ENCODE measurements at regions not wholly inside any gene's neighbourhood (a gene's known extent, or its start where the extent isn't known, plus 50 kb on each side); places are given as distances from the start of the nearest gene placed in this dataset.
A peak's percentile ranks its signal among the peaks of the same experiment; 100 is the strongest.
"Not testable (repeated sequence)": the region's sequence is repeated elsewhere in the genome, so short reads cannot be mapped to it uniquely, and the experiment has no call there.

DNA sequence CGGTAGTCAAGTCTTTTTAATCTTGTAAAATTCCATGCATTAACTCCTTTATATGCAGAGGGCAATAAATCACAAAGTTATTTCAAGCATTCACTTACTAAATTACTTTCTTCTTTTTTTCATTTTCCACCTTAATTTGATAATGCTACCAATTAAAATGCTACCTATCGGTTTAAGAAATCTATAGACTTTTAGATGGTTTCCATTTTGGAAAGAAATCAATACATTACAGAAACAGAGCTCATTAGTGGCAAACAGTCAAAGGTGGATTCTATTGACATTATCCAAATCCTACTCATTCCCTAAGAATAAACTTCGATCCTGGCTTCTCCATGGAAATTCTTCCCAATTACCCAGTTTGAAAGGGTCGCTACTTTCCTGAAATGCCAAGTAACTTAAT lies 176.5 kb downstream of the MREG start:
- ATAC-seq (no peak), DNase-seq (no peak)
- intact Hi-C loops (cut with DNase I), result no loop called here

DNA sequence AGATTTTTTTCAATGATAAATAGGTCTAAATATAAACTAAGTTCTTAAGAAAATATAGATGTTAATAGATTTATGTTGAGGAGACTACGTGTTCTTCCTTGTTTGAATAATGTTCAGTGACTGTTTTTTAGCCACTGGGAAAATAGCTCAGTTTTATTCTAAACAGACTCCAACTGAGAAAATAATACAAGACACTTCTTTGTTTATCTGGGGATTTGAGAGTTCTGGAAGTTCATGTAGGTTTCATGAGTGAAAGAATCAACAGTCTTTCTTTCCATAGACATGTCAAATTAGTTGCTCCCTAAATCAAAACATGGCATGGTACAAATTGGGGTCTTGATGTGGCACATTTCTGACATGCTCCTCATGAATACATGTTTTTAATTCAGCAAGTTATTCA lies 177.7 kb downstream of the MREG start:
- DNase-seq (no peak), ATAC-seq (no peak)
- intact Hi-C loops (cut with DNase I), result no loop called here

DNA sequence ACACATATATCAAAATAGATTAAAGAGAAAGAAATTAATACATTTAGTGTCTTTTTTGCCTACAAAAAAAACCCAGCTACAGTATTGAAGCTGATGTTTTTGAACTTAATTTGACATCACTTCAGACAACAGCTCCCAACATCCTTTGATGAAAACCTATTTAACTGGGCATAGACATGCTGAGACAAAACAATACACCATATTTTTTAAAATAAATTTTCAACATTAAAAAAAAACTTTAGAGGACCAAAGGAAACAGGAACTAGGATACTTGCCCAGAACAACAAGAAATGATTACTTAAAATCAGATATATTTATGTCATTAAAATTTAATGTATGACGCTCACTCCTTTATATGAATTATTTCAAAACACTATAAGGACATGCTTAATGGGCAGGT lies 178.1 kb downstream of the MREG start:
- intact Hi-C loops (cut with DNase I), result no loop called here
- ATAC-seq, result no peak
- DNase-seq, result no peak

DNA sequence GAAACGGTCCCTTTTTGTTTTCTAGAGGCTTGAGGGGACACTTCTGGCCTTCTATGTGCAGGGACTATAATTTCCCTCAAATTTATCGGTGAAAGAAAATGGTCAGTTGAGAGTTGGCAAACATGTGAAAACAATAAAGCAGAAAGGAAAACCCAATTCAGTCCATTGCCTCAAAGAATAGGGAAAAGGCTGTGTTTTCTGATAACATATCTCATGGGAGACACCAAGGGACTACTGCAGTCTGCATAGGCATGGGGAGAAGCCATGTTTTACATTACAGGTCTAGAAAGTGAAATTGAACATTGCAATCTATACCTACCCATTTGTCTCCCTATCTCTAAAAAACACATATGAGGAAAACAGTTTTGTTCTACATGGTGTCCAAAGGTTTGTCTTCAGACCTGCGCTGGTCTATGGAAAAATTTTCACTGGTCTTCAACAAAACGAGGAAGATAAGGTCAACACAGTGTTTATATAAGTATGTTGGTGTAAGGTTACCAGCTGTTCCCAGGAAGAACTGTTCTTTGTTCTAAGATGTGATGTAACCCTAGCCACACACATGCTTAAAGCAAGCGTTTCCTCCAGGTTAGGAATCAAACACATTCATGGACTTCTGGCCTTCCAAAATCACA lies 179.7 kb downstream of the MREG start:
- no peak for DNase-seq
- intact Hi-C loops (cut with DNase I), result no loop called here
- peak in 1 of 2 donors; percentile 32 for ATAC-seq

DNA sequence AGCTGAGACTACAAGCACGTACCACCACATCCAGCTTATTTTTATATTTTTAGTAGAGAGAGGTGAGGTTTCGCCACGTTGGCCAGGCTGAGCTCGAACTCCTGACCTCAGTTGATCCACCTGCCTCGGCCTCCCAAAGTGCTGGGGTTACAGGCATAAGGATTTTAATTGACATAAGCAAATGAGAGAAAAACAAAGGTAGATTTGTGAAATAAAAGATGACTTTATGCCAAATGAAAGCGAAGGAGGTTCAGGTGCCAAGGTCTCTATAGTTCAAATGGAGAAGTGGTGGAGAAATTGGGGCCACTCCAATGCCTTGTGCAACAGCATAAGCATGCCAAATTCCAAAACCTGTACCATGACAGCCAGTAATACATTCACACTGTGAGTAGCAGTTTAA lies 180.6 kb downstream of the MREG start:
- DNase-seq (no peak), ATAC-seq (peak in 1 of 2 donors; percentile 39)
- intact Hi-C loops (cut with DNase I), result no loop called here

DNA sequence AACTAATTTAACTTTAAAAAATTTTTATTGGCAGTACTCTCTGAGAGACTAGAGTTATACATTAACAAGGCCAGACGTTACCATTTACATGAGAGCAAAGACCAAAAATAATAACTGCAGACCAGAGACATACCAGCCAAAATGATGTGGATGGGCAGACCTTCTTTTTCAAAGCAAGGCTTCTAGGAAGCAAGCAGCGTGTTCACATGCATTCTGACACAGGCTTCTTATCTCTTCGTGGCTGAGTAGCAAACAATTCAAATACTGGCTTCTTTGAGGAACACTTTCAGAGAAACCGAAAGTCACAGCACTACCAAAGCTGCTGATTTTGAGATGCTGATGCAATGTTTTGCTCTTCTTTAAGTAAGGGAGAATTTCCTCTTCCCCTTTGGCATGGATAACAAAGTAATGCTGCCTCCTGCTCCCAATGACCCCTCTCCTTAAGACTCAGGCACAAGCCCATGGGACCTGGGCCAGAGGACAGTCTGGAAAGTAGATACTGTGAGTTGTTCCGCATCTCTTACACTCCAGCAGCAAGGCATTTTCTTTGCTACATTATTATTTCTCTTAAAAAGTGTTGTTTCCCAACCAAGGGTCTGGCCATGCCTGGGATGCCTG lies 181.9 kb downstream of the MREG start:
- DNase-seq (peak; percentile 67), ATAC-seq (peak; percentile 42 to 67)
- intact Hi-C loops (cut with DNase I), result no loop called here

DNA sequence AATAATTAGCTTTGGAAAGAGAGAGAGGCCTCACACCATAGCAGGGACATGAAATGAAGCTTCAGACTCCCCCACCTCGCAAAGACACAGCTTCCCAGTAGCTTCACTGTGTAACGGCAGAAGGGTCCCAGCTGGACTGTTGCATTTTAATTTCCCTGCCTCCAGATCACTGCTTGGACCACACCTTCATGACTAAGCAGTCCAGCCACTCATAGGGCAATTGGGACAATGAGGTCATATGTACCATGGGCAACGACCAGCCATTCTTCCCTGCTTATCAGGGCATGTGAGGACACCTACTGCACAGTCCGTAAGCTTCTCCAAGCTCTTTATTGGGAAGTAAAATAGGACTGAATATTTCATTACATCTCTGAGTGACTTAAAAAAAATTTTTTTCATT lies 183.0 kb downstream of the MREG start:
- peak; percentile 55 to 87 for ATAC-seq
- DNase-seq, result peak; percentile 56
- intact Hi-C loops (cut with DNase I), result no loop called here

DNA sequence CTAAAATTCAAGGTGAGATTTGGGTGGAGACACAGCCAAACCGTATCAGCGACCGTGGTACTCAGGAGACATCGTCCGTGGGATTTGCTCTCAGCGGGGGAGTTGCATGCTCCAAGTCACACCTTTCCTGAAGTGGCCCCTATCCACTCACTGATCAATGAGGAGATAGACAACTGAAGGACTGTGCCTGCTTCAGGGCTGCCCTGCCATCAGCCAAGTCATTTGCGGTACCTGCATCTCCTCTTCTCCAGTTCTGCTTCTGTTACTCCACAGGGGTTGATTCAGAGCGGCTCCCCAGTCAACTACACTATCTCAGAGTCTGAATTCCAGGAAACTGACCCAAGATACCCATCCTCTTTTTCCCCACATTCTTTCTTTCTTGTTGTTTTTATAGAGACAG lies 184.1 kb downstream of the MREG start:
- intact Hi-C loops (cut with DNase I), result no loop called here
- ATAC-seq (no peak), DNase-seq (no peak)

DNA sequence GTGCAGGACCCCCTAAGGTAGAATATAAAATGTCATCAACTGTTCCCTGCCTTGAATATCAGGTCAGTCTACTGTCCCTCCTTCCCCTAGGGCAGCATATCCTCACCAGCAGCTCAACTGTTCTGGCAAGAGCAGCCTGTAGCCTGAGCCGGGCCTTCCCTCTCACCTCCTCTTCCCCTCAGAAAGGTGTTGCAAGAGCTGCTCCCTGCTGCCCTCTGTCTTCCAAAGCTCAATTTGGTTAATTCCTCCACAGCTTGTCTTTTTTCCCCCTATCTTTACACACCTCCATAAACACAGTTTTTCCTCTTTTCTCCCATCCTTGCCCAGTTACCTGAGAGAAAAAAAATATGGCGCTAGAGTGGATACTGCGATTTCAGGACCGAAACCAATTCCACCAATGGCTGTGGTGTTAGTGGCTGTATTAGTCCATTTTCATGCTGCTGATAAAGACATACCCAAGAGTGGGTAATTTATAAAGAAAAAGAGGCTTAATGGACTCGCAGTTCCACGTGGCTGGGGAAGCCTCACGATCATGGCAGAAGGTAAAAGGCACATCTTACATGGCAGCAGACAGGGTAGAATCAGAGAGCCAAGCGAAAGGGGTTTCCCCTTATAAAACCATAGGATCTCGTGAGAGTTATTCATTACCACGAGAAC lies 184.7 kb downstream of the MREG start:
- intact Hi-C loops (cut with DNase I), result no loop called here
- ATAC-seq, result peak; percentile 29 to 44
- DNase-seq, result peak; percentile 48

DNA sequence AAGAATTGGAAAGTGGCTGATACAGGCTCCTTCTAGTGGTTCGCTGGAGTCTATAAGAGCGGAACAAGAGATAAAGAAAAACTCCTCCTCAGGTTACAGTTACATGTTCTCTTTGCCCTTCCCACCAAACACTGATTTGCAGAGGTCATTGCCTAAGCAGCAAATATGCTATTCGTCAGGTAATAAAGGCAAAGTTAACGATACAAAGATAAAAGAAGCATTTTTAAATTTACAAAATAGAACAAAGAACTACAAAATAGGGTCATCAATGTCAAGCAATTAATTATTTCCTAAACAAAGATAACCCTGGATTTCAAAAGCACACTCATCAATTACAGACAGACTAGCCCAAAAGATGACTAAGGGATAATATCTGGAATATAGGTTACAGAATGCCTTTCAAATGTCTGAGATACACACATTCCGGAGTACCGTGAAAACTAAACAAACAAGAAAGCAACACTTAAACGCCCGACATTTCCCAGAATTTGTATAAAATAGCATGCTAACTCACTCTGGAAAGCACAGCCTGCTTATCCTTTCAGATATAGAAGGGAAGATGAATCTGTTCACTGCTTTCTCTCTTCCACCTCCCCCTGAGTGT lies 186.4 kb downstream of the MREG start:
- intact Hi-C loops (cut with DNase I), result no loop called here
- ATAC-seq, result no peak
- DNase-seq, result no peak

DNA sequence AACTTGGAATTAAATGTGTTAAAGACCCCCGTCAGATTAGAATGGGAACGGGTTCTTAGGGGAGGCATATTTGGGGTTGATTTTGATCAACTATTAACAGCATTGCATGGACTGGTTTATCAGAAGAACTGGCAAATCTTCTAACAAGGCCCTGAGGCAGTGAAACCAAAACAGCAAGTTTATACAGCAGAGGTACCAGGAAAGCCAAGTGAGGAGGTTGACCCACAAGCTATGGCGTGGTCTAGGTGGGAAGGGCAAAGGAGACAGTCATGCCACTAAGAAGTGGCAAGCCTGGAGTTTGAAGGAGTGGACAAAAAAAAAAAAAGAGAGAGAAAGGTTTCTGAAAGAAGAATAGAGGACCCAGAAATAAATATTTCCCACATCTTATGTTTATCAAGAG lies 187.0 kb downstream of the MREG start:
- intact Hi-C loops (cut with DNase I), result no loop called here

DNA sequence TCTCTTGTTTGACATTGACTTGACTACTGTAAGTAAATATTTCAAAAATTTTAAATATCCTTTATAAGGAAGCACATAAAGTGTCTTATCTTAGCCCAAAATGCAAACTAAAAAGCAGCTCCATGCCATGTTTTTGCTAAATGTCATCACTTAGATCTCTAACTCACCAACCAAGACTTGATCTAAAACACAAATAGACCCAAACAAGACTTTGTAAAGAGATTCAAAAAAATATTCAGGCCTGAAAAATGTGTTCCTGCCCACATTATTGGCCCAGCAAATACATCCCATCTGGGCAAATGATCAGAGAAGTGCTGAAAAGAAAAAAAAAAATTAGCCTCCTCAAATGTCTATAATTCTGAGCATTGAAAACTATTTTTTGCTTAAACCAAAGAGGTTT lies 187.6 kb downstream of the MREG start:
- intact Hi-C loops (cut with DNase I), result no loop called here
- ATAC-seq, result no peak
- no peak for DNase-seq

More for the DNA sequence above, 187.0 kb downstream of the MREG start:
- DNase-seq (no peak), ATAC-seq (no peak)

DNA sequence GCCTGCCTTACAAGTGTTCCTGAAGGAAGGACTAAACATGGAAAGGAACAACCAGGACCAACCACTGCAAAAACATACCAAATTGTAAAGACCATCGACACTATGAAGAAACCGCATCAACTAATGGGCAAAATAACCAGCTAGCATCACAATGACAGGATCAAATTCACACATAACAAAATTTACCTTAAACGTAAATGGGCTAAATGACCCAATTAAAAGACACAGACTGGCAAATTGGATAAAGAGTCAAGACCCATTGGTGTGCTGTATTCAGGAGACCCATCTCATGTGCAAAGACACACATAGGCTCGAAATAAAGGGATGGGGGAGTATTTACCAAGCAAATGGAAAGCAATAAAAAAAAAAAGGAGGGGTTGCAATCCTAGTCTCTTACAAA lies 192.1 kb downstream of the MREG start:
- DNase-seq; intact Hi-C loops (cut with DNase I); ATAC-seq: not testable (repeated sequence)

DNA sequence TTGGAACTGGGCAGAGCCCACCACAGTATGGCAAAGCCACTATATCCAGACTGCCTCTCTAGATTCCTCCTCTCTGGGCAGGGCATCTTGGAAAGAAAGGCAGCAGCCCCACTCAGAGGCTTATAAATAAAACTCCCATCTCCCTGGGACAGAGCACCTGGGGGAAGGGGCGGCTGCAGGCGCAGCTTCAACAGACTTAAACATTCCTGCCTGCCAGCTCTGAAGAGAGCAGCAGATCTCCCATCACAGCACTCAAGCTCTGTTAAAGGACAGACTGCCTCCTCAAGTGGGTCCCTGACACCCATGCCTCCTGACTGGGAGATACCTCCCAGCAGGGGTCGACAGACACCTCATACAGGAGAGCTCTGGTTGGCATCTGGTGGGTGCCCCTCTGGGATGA lies 193.6 kb downstream of the MREG start:
- ATAC-seq; DNase-seq; intact Hi-C loops (cut with DNase I): not testable (repeated sequence)

DNA sequence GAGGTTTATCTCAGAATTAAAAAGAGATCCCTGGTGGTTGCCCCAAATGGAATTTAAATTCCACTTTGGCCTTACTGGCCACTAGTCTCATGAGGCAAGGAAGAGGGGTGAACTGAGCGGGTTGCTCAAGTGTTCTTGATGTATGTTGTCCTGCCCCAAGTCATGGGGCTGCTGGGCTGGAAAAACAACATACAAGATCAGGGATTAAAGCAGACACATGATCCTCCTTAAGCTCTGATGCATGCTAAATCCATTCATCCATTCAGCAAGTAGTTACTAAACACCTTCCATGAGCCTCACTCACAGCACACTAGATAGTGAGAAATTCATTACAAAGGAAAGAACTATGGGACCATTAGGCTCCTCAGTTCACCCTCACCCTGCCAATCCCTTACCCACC lies 196.3 kb downstream of the MREG start:
- ATAC-seq, result no peak
- no peak for DNase-seq
- intact Hi-C loops (cut with DNase I), result no loop called here

DNA sequence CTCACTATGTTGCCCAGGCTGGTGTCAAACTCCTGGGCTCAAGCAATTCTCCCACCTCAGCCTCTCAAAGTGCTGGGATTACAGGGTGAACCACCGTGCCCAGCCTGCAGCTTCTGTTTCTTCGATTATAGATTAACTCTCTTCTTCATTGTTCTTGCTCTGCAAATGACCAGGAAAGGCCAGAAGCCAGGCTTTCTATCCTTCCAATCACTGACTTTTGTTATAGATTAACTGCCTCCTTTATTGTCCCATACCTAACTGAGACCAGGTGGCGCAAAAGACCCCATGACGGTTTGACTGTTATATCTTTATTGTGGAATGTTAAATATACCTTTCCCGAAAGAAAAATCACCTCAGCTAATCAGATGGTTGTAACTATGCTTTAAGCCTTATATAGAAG lies 196.9 kb downstream of the MREG start:
- intact Hi-C loops (cut with DNase I), result no loop called here
- DNase-seq (no peak), ATAC-seq (no peak)

DNA sequence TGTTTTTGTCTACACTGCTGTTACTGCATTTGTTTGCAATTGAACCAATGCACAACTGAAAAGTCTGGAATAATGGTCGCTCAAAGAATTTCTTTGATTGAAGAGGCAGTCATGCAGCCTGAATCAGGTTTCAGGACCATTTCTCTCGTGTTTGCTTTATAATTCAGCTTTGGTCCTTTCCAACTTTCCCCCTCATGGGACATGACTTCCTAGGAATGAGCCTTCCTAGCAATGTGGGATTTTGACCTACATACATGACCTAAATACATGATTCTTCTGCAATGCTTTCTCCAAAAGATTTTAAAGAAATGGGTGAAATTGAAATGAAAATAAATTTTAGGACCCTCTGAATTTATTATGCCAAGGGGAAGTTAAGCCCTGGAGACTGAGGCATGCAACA lies 197.4 kb downstream of the MREG start:
- ATAC-seq (no peak), DNase-seq (no peak)
- intact Hi-C loops (cut with DNase I), result no loop called here

DNA sequence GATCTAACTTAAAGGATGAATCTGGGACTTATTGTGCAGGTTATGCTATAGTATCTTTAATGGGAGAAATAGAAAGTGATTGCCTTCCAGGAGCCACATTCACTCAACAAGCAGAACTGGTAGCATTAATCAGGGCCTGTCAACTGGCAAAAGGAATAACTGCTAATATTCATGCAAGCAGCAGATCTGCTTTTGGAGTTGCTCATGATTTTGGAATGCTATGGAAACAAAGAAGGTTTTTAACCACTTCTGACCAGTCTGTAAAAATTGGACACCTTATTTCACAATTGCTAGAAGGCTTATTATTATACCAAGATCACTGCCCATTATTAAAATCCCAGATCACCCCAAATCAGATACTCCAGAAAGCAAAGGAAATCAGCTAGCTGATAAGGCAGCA lies 200.4 kb downstream of the MREG start:
- no peak for ATAC-seq
- intact Hi-C loops (cut with DNase I), result no loop called here

DNA sequence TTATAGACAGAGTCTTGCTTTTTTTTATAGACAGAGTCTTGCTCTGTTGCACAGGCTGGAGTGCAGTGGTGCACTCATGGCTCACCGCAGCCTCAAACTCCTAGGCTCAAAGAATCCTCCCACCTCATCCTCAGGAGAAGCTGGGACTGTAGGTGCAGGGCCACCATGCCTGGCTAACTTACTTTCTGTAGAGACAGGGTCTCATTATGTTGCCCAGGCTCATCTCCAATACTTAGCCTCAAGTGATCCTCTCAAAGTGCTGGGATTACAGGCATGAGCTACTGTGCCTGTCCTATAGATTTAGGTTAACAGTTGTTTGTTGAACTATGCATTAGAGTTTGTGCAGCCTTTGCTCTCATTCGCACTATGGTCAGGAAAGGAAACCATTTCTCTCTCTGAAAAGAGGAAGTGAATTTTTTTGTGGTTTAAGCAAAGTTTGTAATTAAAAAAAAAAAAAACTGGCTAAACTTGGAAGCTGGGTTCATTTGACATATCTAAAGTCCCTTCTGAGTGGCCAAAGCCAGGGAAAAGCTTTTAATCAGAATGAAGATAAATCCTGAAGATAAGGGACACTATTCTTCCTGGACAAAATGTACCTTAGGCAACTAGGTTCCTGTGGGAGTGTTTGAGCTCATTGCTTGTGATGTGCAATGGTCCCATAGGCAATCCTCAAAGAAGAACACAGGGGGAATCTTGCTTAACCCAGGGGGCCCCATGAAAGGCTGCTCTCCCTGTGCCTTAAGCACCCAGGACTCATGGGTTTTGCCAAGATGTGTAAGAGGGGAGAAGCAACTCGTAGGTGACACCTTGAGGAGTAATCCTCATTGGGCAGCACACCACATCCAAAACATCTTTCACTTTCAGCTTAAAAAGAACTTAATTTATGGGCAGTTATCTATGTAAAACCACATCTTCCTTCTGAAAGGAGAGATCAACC lies 201.7 kb downstream of the MREG start:
- no peak for DNase-seq
- intact Hi-C loops (cut with DNase I), result no loop called here

More for the DNA sequence above, 200.4 kb downstream of the MREG start:
- no peak for DNase-seq

More for the DNA sequence above, 201.7 kb downstream of the MREG start:
- no peak for ATAC-seq
